ENCODE measurements at regions not wholly inside any gene's neighbourhood (a gene's known extent, or its start where the extent isn't known, plus 50 kb on each side); places are given as distances from the start of the nearest gene placed in this dataset.
"Not testable (repeated sequence)": the region's sequence is repeated elsewhere in the genome, so short reads cannot be mapped to it uniquely, and the experiment has no call there.

- Histone ChIP-seq H3K36me3 (replicated peaks in 1 of 2; ENCODE audit: insufficient read depth in 1 of 2, low read depth in 2 of 2) (no peaks in the 10 kb centered on the region), H3K9me3 (no peaks in the 10 kb centered on the region), H3K27ac (no peak overlapping the region), H3K27me3 (no peaks in the 10 kb centered on the region), H3K4me1 (no peaks in the 10 kb centered on the region), H3K4me3 (no peak overlapping the region)
- TF ChIP-seq CTCF (IDR thresholded peaks at IDR 0.05), result no peak
- TF ChIP-seq POLR2A (IDR thresholded peaks at IDR 0.05), result no peak
- ATAC-seq, result no peak
- DNase-seq, result no peak
- intact Hi-C loops (cut with DNase I), result no loop called here
Observed at GRCh38 chr2:150124739-150125138, 362.7 kb downstream of the RND3 start.

DNA sequence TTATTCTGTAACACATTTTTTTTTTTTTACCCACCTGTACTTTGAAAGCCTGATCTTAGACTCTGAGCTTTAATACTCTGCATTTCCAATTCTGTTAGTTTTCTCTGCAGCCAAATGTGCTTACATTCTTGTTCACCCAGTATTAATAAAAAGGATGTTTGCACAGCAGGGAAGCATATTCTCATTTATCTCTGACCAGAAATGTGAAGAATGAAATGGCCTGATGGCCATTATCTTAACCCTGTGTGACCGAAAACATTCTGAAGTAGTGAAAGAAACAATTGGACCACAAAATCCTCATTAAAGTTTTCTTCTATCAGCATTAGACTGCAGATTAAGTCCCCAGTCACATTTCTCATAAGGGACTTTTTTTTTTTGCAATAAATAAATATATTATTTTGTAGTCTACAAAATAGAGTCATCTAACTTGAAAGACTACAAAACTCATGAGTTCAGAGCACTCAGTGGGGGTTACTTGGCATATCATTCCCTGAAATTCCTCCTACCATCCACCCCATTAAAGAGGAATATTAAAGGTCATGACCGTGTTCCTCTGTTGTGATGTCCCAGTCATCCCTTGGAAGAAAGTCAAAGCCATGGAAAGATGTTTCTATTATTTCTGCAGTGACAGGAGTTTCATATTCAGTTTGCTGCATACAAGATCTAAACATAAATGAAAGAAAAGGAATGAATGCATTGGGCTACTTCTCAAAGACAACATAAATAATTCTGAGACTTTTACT is 364.4 kb downstream of the RND3 start:
- DNase-seq, result no peak
- Histone ChIP-seq H3K27me3 (no peaks in the 10 kb centered on the region), H3K36me3 (replicated peaks in 1 of 2; ENCODE audit: insufficient read depth in 1 of 2, low read depth in 2 of 2) (no peaks in the 10 kb centered on the region), H3K4me3 (no peak overlapping the region), H3K9me3 (no peaks in the 10 kb centered on the region), H3K27ac (no peak overlapping the region), H3K4me1 (no peaks in the 10 kb centered on the region)
- WGBS, 2 donors, result 81% methylated on average over 2 of the region's 2 CpGs
- TF ChIP-seq CTCF (IDR thresholded peaks at IDR 0.05) (no peak), POLR2A (IDR thresholded peaks at IDR 0.05) (no peak)
- intact Hi-C loops (cut with DNase I), result no loop called here
- no peak for ATAC-seq

DNA sequence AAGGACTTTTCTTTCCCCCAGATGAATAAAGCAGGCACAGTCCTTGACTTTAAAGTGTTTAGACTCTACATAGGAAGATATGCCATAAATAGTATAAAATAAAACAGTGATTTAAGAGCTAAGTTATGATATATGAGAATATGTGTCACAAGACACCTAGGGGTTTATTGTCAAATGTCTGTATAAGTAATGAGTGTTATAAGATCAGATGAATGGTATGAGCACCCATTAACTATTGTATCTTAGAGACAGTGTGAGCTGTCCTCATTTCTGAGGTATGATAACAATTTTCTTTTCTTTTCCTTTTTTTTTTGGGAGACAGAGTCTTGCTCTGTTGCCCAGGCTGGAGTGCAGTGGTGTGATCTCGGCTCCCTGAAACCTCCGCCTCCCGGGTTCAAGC is 365.3 kb downstream of the RND3 start:
- Histone ChIP-seq H3K27ac (no peak overlapping the region), H3K27me3 (no peaks in the 10 kb centered on the region), H3K4me1 (no peaks in the 10 kb centered on the region), H3K9me3 (no peaks in the 10 kb centered on the region), H3K4me3 (no peak overlapping the region), H3K36me3 (replicated peaks in 1 of 2; ENCODE audit: insufficient read depth in 1 of 2, low read depth in 2 of 2) (no peaks in the 10 kb centered on the region)
- no peak for ATAC-seq
- DNase-seq, result no peak
- intact Hi-C loops (cut with DNase I), result no loop called here
- WGBS, 2 donors, result 90% methylated on average over 3 of the region's 3 CpGs
- TF ChIP-seq POLR2A (IDR thresholded peaks at IDR 0.05), result no peak

DNA sequence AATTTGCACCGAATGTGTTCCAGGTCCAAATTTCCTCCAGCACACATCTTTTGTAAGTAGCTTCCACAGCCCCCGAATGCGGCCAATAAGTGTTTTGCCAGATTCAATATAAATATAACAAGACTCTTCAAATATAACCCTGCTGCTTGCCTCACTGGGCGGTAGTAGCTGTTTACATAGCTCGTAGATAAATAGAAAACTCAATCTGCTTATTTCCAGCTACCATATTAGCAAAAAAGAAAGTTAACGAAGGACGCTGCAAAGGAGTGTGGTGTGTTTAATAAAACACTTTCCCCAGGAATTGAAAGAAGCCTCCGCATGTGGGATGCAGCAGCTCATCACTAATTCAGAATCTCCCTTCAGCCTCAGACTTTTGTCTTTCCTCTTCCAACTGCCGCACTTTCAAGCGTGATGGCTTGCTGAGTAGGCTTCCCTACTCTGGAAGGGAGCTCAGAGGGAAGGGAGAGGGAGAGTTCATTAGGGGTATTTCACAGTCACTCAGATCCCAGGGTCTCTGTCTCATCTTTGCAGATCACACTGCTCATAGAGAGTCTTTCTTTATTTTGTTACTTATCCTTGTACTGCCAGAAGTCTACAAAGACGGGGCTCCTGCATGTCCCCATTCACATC is 367.0 kb downstream of the RND3 start:
- no peaks in the 10 kb centered on the region for H3K36me3 ChIP-seq (replicated peaks in 1 of 2; ENCODE audit: insufficient read depth in 1 of 2, low read depth in 2 of 2)
- H3K27me3 ChIP-seq, result no peaks in the 10 kb centered on the region
- ATAC-seq (no peak), DNase-seq (peak in 2 of 4 donors; percentile 17 to 31)
- H3K27ac ChIP-seq, result no peak overlapping the region
- no peaks in the 10 kb centered on the region for H3K9me3 ChIP-seq
- no peaks in the 10 kb centered on the region for H3K4me1 ChIP-seq
- intact Hi-C loops (cut with DNase I), result no loop called here
- 42 to 47% methylated on average over 11 of the region's 11 CpGs for WGBS, 2 donors
- no peak for TF ChIP-seq CTCF (IDR thresholded peaks at IDR 0.05)
- no peak for TF ChIP-seq POLR2A (IDR thresholded peaks at IDR 0.05)
- no peak overlapping the region for H3K4me3 ChIP-seq

DNA sequence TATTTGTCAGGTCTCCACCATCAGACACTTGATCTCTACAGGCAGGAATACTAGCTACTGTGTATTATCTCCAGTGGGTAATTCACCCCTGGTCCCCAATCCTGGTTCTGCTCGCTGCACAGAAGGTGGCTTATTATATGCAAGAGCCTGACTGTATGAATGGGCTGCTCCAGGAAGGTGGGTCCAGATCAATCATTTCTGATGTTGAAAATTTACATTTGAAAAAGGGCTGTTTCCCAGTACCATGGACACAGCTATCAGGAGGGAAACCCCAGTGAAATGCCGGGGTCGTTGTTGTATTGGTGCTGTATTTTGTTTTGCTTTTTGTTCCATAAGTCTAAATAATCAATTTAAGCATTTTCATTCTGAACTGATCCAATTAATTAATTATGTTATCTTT is 367.6 kb downstream of the RND3 start:
- DNase-seq (no peak), ATAC-seq (no peak)
- WGBS, 2 donors, result 68 to 83% methylated on average over 3 of the region's 3 CpGs
- Histone ChIP-seq H3K36me3 (replicated peaks in 1 of 2; ENCODE audit: insufficient read depth in 1 of 2, low read depth in 2 of 2) (no peaks in the 10 kb centered on the region), H3K9me3 (no peaks in the 10 kb centered on the region), H3K4me3 (no peak overlapping the region), H3K27ac (no peak overlapping the region), H3K27me3 (no peaks in the 10 kb centered on the region), H3K4me1 (no peaks in the 10 kb centered on the region)
- TF ChIP-seq POLR2A (IDR thresholded peaks at IDR 0.05) (no peak), CTCF (IDR thresholded peaks at IDR 0.05) (no peak)
- intact Hi-C loops (cut with DNase I), result no loop called here

- not testable (repeated sequence) for H3K36me3 ChIP-seq (replicated peaks in 1 of 2; ENCODE audit: insufficient read depth in 1 of 2, low read depth in 2 of 2)
Observed at GRCh38 chr2:150114089-150114488, 373.4 kb downstream of the RND3 start.

More at GRCh38 chr2:150114089-150114488, 373.4 kb downstream of the RND3 start:
- H3K9me3 ChIP-seq; H3K4me1 ChIP-seq; DNase-seq; ATAC-seq; H3K27ac ChIP-seq; intact Hi-C loops (cut with DNase I); H3K4me3 ChIP-seq; H3K27me3 ChIP-seq: not testable (repeated sequence)
- 81 to 88% methylated on average over 8 of the region's 8 CpGs for WGBS, 2 donors
